ENCODE measurements at regions not wholly inside any gene's neighbourhood (a gene's known extent, or its start where the extent isn't known, plus 50 kb on each side); places are given as distances from the start of the nearest gene placed in this dataset.

- TF ChIP-seq, protein P1, sequence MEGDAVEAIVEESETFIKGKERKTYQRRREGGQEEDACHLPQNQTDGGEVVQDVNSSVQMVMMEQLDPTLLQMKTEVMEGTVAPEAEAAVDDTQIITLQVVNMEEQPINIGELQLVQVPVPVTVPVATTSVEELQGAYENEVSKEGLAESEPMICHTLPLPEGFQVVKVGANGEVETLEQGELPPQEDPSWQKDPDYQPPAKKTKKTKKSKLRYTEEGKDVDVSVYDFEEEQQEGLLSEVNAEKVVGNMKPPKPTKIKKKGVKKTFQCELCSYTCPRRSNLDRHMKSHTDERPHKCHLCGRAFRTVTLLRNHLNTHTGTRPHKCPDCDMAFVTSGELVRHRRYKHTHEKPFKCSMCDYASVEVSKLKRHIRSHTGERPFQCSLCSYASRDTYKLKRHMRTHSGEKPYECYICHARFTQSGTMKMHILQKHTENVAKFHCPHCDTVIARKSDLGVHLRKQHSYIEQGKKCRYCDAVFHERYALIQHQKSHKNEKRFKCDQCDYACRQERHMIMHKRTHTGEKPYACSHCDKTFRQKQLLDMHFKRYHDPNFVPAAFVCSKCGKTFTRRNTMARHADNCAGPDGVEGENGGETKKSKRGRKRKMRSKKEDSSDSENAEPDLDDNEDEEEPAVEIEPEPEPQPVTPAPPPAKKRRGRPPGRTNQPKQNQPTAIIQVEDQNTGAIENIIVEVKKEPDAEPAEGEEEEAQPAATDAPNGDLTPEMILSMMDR (IDR thresholded peaks at IDR 0.05; ENCODE audit: insufficient read depth, low read depth, low read length) = no peak
- TF ChIP-seq EZH2 (IDR thresholded peaks at IDR 0.05; ENCODE audit: insufficient read depth, low read length) = no peak
Measured at GRCh38 chr9:110088099-110088498, 119.9 kb downstream of the C9orf152 start.
